Loucy (cell line): ENCODE measurements at regions not wholly inside any gene's neighbourhood (a gene's known extent, or its start where the extent isn't known, plus 50 kb on each side); places are given as distances from the start of the nearest gene placed in this dataset.

ENCODE experiments used
- H2AFZ ChIP-seq: fragments of 200-600 bp; sonication (generic); 2 replicates; pipeline ENCODE4 v1.6.0; 2016; ENCODE audit warnings: antibody characterized with exemption, mild to moderate bottlenecking, low read length, moderate library complexity
- H3F3A ChIP-seq: fragments of 200-600 bp; 2 replicates; pipeline ENCODE4 v1.6.0; 2016; ENCODE audit warnings: antibody characterized with exemption, low read depth, mild to moderate bottlenecking
- H3K27me3 ChIP-seq: fragments of 200-600 bp; sonication (generic); 2 replicates; pipeline ENCODE4 v1.6.1; 2014; ENCODE audit warnings: low read length, mild to moderate bottlenecking; ENCODE audit not compliant: insufficient read depth, poor library complexity, severe bottlenecking
- H3K36me3 ChIP-seq: fragments of 200-600 bp; sonication (generic); 2 replicates; pipeline ENCODE4 v1.6.1; 2016; ENCODE audit warnings: low read length; ENCODE audit not compliant: insufficient read depth
- H3K4me1 ChIP-seq: fragments of 200-600 bp; sonication (generic); 2 replicates; pipeline ENCODE4 v1.5.1; 2014; ENCODE audit warnings: low read length, mild to moderate bottlenecking; ENCODE audit not compliant: insufficient read depth, poor library complexity, severe bottlenecking
- H3K4me2 ChIP-seq: fragments of 200-600 bp; sonication (generic); 2 replicates; pipeline ENCODE4 v1.6.0; 2014; ENCODE audit warnings: antibody characterized with exemption, low read length, low read depth, mild to moderate bottlenecking; ENCODE audit not compliant: poor library complexity, severe bottlenecking
- H3K4me3 ChIP-seq: fragments of 200-600 bp; sonication (generic); 2 replicates; pipeline ENCODE4 v1.5.1; 2014; ENCODE audit warnings: low read length, mild to moderate bottlenecking, mixed read lengths; ENCODE audit not compliant: poor library complexity, severe bottlenecking
- H3K79me2 ChIP-seq: fragments of 200-600 bp; sonication (generic); 2 replicates; pipeline ENCODE4 v1.6.1; 2014; ENCODE audit warnings: low read length; ENCODE audit not compliant: insufficient read depth
- H3K9ac ChIP-seq: fragments of 200-600 bp; sonication (generic); 2 replicates; pipeline ENCODE4 v1.6.0; 2014; ENCODE audit warnings: mild to moderate bottlenecking, low read depth, low read length, moderate library complexity; ENCODE audit not compliant: poor library complexity, severe bottlenecking
- H3K9me2 ChIP-seq: fragments of 200-600 bp; sonication (generic); replicated peaks from 2 replicates; pipeline ENCODE4 v1.6.1; 2016; ENCODE audit warnings: low read depth, low read length, mixed read lengths
- H3K9me3 ChIP-seq: fragments of 200-600 bp; sonication (generic); 2 replicates; pipeline ENCODE4 v1.6.1; 2014; ENCODE audit warnings: mild to moderate bottlenecking, antibody characterized with exemption, low read length, low read depth; ENCODE audit not compliant: insufficient read depth
- H4K20me1 ChIP-seq: fragments of 200-600 bp; sonication (generic); 2 replicates; pipeline ENCODE4 v1.6.0; 2014; ENCODE audit warnings: antibody characterized with exemption, low read length, mild to moderate bottlenecking; ENCODE audit not compliant: insufficient read depth, poor library complexity, severe bottlenecking
- EZH2phosphoT487 ChIP-seq: fragments of 200-600 bp; IDR thresholded peaks from 2 replicates; pipeline ENCODE4 v1.6.1; 2018; ENCODE audit warnings: antibody characterized with exemption, mild to moderate bottlenecking, moderate library complexity, borderline replicate concordance
- TF ChIP-seq, protein P1 (sequence below): fragments of 200-600 bp; sonication (generic); conservative IDR thresholded peaks from 2 replicates; pipeline ENCODE4 v1.5.1; 2014; ENCODE audit warnings: mild to moderate bottlenecking, antibody characterized with exemption, low read length

DNA sequence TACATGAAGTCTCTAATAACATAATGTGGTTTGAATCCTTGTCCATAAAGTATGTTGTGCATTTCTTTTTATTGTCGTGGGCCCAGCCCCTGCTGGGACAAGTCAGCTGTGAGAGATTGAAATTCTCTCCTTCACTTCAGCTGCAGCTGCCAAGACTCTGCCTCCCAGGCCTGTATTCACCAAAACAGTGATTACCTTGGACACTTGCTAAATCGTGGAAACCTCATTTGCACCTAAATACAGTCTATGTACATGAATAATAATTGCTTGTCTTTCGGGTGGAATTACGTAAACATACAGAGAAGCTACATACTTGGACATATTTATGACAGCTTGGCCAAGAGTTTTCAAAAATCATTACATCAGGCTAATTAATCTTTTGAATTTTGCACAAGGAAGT lies 898.5 kb upstream of the SEMA6A start:
- Histone ChIP-seq H3K79me2 (no peaks in the 10 kb centered on the region), H4K20me1 (no peaks in the 10 kb centered on the region), H3K9me3 (no peaks in the 10 kb centered on the region), H3K4me3 (no peak overlapping the region), H3K4me1 (no peaks in the 10 kb centered on the region), H3K36me3 (no peaks in the 10 kb centered on the region), H3K9me2 (no peaks in the 10 kb centered on the region), H3K9ac (no peak overlapping the region), H3K4me2 (no peak overlapping the region), H3K27me3 (no peaks in the 10 kb centered on the region), H2AFZ (no peak overlapping the region), H3F3A (no peaks in the 10 kb centered on the region)
- TF ChIP-seq EZH2phosphoT487, result no peak
- TF ChIP-seq, protein P1, sequence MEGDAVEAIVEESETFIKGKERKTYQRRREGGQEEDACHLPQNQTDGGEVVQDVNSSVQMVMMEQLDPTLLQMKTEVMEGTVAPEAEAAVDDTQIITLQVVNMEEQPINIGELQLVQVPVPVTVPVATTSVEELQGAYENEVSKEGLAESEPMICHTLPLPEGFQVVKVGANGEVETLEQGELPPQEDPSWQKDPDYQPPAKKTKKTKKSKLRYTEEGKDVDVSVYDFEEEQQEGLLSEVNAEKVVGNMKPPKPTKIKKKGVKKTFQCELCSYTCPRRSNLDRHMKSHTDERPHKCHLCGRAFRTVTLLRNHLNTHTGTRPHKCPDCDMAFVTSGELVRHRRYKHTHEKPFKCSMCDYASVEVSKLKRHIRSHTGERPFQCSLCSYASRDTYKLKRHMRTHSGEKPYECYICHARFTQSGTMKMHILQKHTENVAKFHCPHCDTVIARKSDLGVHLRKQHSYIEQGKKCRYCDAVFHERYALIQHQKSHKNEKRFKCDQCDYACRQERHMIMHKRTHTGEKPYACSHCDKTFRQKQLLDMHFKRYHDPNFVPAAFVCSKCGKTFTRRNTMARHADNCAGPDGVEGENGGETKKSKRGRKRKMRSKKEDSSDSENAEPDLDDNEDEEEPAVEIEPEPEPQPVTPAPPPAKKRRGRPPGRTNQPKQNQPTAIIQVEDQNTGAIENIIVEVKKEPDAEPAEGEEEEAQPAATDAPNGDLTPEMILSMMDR, result no peak

DNA sequence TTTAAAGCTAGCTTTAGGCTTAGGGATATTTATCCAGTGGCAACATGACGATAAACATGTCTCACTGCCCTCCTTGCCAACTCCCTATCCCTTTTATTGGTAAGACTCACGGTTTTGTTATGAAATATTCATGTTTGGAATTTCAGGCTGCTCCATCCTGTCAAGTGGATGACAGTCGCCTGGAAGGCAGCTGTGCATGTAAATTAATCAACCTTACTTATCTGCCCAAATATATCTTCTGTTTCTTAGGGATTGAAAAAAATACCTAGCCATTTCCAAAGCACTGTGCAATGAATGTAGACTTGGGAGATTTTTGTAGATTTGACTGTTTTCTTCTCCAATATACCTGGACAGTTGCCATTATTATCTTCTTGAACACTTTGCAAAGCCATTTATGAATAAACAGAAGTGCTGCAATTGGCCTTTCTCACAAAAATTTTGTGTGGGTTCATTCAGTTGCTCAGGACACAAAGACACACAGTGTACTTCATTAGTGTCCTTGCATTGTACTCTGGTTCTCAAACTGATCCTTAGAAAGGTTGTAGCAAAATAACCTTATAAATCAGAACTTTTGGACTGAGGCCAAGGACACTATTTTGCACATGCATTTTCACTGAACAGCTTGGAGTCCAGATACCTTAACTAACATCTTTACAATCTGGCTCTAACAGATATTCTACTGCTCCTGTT lies 889.4 kb upstream of the SEMA6A start:
- no peaks in the 10 kb centered on the region for H3K9me3 ChIP-seq
- no peak overlapping the region for H3K9ac ChIP-seq

DNA sequence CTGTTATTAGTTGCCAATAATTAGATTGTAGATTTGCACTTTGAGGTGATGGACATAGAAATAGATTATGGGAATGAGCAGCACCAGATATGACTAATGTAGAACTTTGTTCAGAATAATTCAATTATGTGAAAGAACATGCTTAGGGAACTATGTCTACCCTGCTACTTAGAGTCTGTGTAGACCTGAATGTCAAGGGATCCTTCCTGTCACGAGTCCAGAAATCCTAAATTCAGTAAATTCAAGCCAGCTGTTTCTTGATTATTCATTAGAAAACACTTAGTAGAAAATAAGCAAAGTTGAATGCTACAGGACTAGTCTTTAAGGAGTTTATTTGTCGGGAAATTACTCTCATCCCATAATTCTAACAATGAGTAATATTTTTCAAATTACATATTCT lies 887.3 kb upstream of the SEMA6A start:
- Histone ChIP-seq H3K27me3 (no peaks in the 10 kb centered on the region), H3K9ac (no peak overlapping the region), H3K79me2 (no peaks in the 10 kb centered on the region), H3K4me1 (no peaks in the 10 kb centered on the region), H3K4me2 (no peak overlapping the region), H2AFZ (no peak overlapping the region), H4K20me1 (no peaks in the 10 kb centered on the region), H3K9me3 (no peaks in the 10 kb centered on the region), H3K36me3 (no peaks in the 10 kb centered on the region), H3F3A (no peaks in the 10 kb centered on the region), H3K4me3 (no peak overlapping the region), H3K9me2 (no peaks in the 10 kb centered on the region)
- no peak for TF ChIP-seq EZH2phosphoT487
- TF ChIP-seq, protein P1, result no peak

More for the DNA sequence above, 889.4 kb upstream of the SEMA6A start:
- Histone ChIP-seq H3K4me1 (no peaks in the 10 kb centered on the region), H3K4me3 (no peak overlapping the region), H4K20me1 (no peaks in the 10 kb centered on the region), H3K9me2 (no peaks in the 10 kb centered on the region), H3K27me3 (no peaks in the 10 kb centered on the region), H3K36me3 (no peaks in the 10 kb centered on the region), H2AFZ (no peak overlapping the region), H3K79me2 (no peaks in the 10 kb centered on the region), H3K4me2 (no peak overlapping the region), H3F3A (no peaks in the 10 kb centered on the region)
- TF ChIP-seq, protein P1, result no peak
- TF ChIP-seq EZH2phosphoT487, result no peak
